HepG2 (cell line): ENCODE measurements at regions not wholly inside any gene's neighbourhood (a gene's known extent, or its start where the extent isn't known, plus 50 kb on each side); places are given as distances from the start of the nearest gene placed in this dataset.

Source experiments
- ATAC-seq: fragments of 200-7000 bp; cut with Tn5 transposase; 3 replicates; pipeline ENCODE4 v1.9.1; 2020; ENCODE audit warnings: mild to moderate bottlenecking, moderate library complexity
- BruUV-seq: library from RNA; stranded (reverse); fragments of 400-500 nt; replicated peaks from 2 replicates; lab custom pipeline; 2021; lab: Mats Ljungman, UMichigan
- CTCF ChIA-PET: fragments of 300-600 bp; formaldehyde crosslinking; extraction: SDS; loops from one replicate; lab custom pipeline; 2021; ENCODE audit warnings: low total read pairs, inconsistent platforms, low intra/inter-chr PET ratio; lab: Yijun Ruan, JAX
- POLR2A ChIA-PET: fragments of 350-600 bp; sonication (Branson Sonifier 250); formaldehyde crosslinking; loops from one replicate; lab custom pipeline; 2020; ENCODE audit warnings: antibody characterized with exemption, inconsistent platforms; lab: Yijun Ruan, JAX
- DNase-seq: peaks from one replicate; pipeline ENCODE4 v3.0.0-alpha.2; 2015; ENCODE audit warnings: low spot score
- FAIRE-seq: peaks from 3 replicates; lab custom pipeline; 2011; peaks lifted over from hg19 to GRCh38; lab: Jason Lieb, UNC
- H2AFZ ChIP-seq: one replicate; pipeline ENCODE4 v1.6.1; 2011; ENCODE audit warnings: low read length, inconsistent platforms
- H3K27ac ChIP-seq: fragments of 300-600 bp; 3 replicates; pipeline ENCODE4 v1.8.0; 2011; ENCODE audit warnings: mixed run types, mild to moderate bottlenecking, mixed read lengths, low read length, inconsistent platforms; ENCODE audit not compliant: insufficient read depth; ENCODE audit errors: extremely low read length
- H3K27me3 ChIP-seq, 2 experiments: fragments of 200-600 bp in 1 of 2; 2 replicates in 1 of 2; 3 replicates in 1 of 2; pipeline versions ENCODE4 v1.6.0 to v1.8.0; 2011; ENCODE audit warnings: low read length in 2 of 2, mild to moderate bottlenecking in 2 of 2, moderate library complexity in 2 of 2, inconsistent platforms in 1 of 2; ENCODE audit not compliant: insufficient read depth in 2 of 2, control insufficient read depth in 1 of 2
- H3K36me3 ChIP-seq, 2 experiments: fragments of 200-600 bp in 1 of 2; replicated peaks in 1 of 2; 2 replicates in 1 of 2; 3 replicates in 1 of 2; pipeline versions ENCODE4 v1.5.1 to v1.8.0; 2011; ENCODE audit warnings: low read length in 2 of 2, inconsistent platforms in 1 of 2; ENCODE audit not compliant: insufficient read depth in 2 of 2, control insufficient read depth in 1 of 2
- H3K4me1 ChIP-seq: 2 replicates; pipeline ENCODE4 v1.5.1; 2012; ENCODE audit warnings: low read length, inconsistent platforms; ENCODE audit not compliant: insufficient read depth
- H3K4me2 ChIP-seq: 2 replicates; pipeline ENCODE4 v1.6.0; 2011; ENCODE audit warnings: low read depth, low read length, inconsistent platforms
- H3K4me3 ChIP-seq, 3 experiments: fragments of 200-600 bp in 1 of 3; sonication (generic), shearing (Covaris generic) in 1 of 3; replicated peaks in 1 of 3; 2 replicates each; pipeline ENCODE4 v1.5.1; 2011 to 2016; ENCODE audit warnings: low read length in 3 of 3, inconsistent platforms in 2 of 3, low read depth in 2 of 3, mild to moderate bottlenecking in 2 of 3, control low read depth in 1 of 3, mixed read lengths in 1 of 3; ENCODE audit not compliant: insufficient read depth in 1 of 3
- H3K79me2 ChIP-seq: one replicate; pipeline ENCODE4 v1.6.1; 2011; ENCODE audit warnings: low read length, inconsistent platforms; ENCODE audit not compliant: insufficient read depth
- H3K9ac ChIP-seq: 2 replicates; pipeline ENCODE4 v1.6.0; 2011; ENCODE audit warnings: mild to moderate bottlenecking, low read depth, low read length, inconsistent platforms; ENCODE audit not compliant: insufficient read depth
- H3K9me3 ChIP-seq: 2 replicates; pipeline ENCODE4 v1.5.1; 2012; ENCODE audit warnings: mild to moderate bottlenecking, low read length
- H4K20me1 ChIP-seq: 2 replicates; pipeline ENCODE4 v1.6.0; 2011; ENCODE audit warnings: inconsistent platforms, mild to moderate bottlenecking, low read length, moderate library complexity; ENCODE audit not compliant: insufficient read depth
- ATF7 ChIP-seq, 2 experiments: fragments of 450-650 bp in 1 of 2; sonication (generic) in 1 of 2; formaldehyde crosslinking in 1 of 2; IDR thresholded peaks; 2 replicates each; pipeline versions ENCODE4 v1.4.0 to v1.6.1; 2016 to 2020; ENCODE audit warnings: antibody characterized with exemption in 1 of 2, mild to moderate bottlenecking in 1 of 2, missing genetic modification reagents in 1 of 2
- FOSL1 ChIP-seq: sonication (generic); formaldehyde crosslinking; IDR thresholded peaks from 2 replicates; pipeline ENCODE4 v1.9.0; 2021; ENCODE audit warnings: missing genetic modification reagents, borderline replicate concordance
- MTF2 ChIP-seq: sonication (generic); formaldehyde crosslinking; IDR thresholded peaks from 2 replicates; pipeline ENCODE4 v1.5.0; 2020; ENCODE audit warnings: missing genetic modification reagents, borderline replicate concordance
- TEAD2 ChIP-seq: sonication (generic); formaldehyde crosslinking; IDR thresholded peaks from 2 replicates; pipeline ENCODE4 v1.9.0; 2021; ENCODE audit warnings: missing genetic modification reagents
- ZNF33A ChIP-seq: sonication (generic); formaldehyde crosslinking; IDR thresholded peaks from 2 replicates; pipeline ENCODE4 v1.5.1; 2020; ENCODE audit warnings: missing genetic modification reagents, mild to moderate bottlenecking, moderate library complexity, borderline replicate concordance
- ZNF33B ChIP-seq: sonication (generic); formaldehyde crosslinking; IDR thresholded peaks from 2 replicates; pipeline ENCODE4 v1.5.1; 2020; ENCODE audit warnings: mild to moderate bottlenecking, missing genetic modification reagents
- ZNF644 ChIP-seq: IDR thresholded peaks from 2 replicates; pipeline ENCODE4 v1.6.1; 2016; ENCODE audit warnings: low read depth
- WGBS: methylation state at CpG from one replicate; pipeline ENCODE4 v1.1.6; 2017; ENCODE audit warnings: low lambda C conversion rate; 5-methylcytosine and 5-hydroxymethylcytosine counted together
- in situ Hi-C: cut with HindIII; loops from 2 replicates; pipeline ENCODE4 v1.10.0; 2017; ENCODE audit warnings: low pct_unique_long_range_greater_than_20kb; ENCODE audit not compliant: extremely low pct_ligation_motif_present
- intact Hi-C: fragments of 100-400 bp; cut with micrococcal nuclease; formaldehyde crosslinking; loops from one replicate; pipeline ENCODE4 v1.10.0; 2022; ENCODE audit not compliant: unreplicated experiment
- TF ChIP-seq, protein P1 (sequence below): sonication (generic); formaldehyde crosslinking; IDR thresholded peaks from 2 replicates; pipeline ENCODE4 v1.5.0; 2020; ENCODE audit warnings: missing genetic modification reagents, mild to moderate bottlenecking, borderline replicate concordance
- TF ChIP-seq, protein P2 (sequence below): sonication (generic); formaldehyde crosslinking; IDR thresholded peaks from 2 replicates; pipeline ENCODE4 v1.8.0; 2022; ENCODE audit warnings: low read depth, missing genetic modification reagents
- TF ChIP-seq, protein P3 (sequence below): sonication (generic); formaldehyde crosslinking; IDR thresholded peaks from 2 replicates; pipeline ENCODE4 v1.4.0; 2020; ENCODE audit warnings: mild to moderate bottlenecking, missing genetic modification reagents

DNA sequence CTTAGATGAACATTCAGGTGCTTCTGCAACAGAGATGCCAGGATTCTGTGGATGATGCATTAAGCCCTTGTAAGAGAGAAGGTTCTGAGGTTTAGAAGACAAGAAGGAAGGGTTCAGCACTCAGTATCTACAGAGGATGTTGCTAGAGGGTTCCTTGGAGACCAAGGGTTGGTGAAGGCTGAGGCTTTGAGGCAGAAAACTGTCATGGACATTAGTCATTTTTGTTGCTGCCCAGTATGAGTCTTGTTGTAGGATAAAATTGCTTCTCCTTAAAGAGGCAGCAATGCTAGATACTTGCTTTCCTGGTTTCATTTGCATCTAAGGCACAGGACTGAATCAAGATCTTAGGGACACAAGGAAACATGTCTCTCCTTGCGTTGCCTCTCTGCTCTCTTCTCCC, 319.4 kb upstream of the NFIA start (continued):
- TF ChIP-seq, protein P1, sequence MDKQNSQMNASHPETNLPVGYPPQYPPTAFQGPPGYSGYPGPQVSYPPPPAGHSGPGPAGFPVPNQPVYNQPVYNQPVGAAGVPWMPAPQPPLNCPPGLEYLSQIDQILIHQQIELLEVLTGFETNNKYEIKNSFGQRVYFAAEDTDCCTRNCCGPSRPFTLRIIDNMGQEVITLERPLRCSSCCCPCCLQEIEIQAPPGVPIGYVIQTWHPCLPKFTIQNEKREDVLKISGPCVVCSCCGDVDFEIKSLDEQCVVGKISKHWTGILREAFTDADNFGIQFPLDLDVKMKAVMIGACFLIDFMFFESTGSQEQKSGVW, result no peak
- TF ChIP-seq ZNF33B (CRISPR knock-in tag), result no peak
- TF ChIP-seq, protein P2, sequence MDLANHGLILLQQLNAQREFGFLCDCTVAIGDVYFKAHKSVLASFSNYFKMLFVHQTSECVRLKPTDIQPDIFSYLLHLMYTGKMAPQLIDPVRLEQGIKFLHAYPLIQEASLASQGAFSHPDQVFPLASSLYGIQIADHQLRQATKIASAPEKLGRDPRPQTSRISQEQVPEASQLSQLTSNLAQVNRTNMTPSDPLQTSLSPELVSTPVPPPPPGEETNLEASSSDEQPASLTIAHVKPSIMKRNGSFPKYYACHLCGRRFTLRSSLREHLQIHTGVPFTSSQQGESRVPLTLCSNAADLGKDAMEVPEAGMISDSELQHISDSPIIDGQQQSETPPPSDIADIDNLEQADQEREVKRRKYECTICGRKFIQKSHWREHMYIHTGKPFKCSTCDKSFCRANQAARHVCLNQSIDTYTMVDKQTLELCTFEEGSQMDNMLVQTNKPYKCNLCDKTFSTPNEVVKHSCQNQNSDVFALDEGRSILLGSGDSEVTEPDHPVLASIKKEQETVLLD (CRISPR knock-in tag), result no peak
- TF ChIP-seq, protein P3, sequence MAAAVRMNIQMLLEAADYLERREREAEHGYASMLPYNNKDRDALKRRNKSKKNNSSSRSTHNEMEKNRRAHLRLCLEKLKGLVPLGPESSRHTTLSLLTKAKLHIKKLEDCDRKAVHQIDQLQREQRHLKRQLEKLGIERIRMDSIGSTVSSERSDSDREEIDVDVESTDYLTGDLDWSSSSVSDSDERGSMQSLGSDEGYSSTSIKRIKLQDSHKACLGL (CRISPR knock-in tag), result no peak

DNA sequence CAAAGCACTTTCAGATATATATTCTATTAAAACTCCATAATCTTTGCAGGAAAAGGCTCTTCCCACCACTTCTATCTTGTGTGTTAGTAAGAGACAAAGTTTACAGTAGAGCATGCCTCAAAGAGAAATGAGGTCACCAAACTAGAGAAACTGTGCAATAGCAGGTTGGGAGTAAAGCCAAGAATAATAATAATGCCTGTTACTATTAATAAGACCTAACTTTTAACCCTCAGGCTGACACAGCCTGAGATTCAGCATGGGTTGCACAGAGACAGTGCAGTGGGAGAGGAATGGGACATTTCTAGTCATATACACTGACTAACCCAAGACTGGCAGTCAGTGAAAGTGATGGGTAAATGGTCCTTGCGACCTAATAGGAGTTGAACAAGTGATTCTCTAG, 320.2 kb upstream of the NFIA start:
- Histone ChIP-seq H3K79me2 (no peaks in the 10 kb centered on the region), H3K9ac (no peak overlapping the region), H3K36me3 (no peaks in the 10 kb centered on the region), H3K4me3 (no peak overlapping the region), H3K27ac (no peak overlapping the region), H3K27me3 (no peaks in the 10 kb centered on the region), H3K9me3 (no peaks in the 10 kb centered on the region), H3K4me1 (no peaks in the 10 kb centered on the region), H2AFZ (no peak overlapping the region), H3K4me2 (no peak overlapping the region), H4K20me1 (no peaks in the 10 kb centered on the region)
- BruUV-seq, result no TSS peak
- no peak for ATAC-seq
- TF ChIP-seq MTF2 (no peak), FOSL1 (CRISPR knock-in tag) (no peak), ATF7 (IDR thresholded peaks at IDR 0.05) (no peak), ATF7 (CRISPR knock-in tag; IDR thresholded peaks at IDR 0.05) (no peak), TEAD2 (CRISPR knock-in tag) (no peak), ZNF33A (no peak), ZNF644 (CRISPR knock-in tag) (no peak)
- ChIA-PET POLR2A (no interaction called here), CTCF (no interaction called here)
- no peak for FAIRE-seq
- DNase-seq, result no peak
- in situ Hi-C loops, result no loop called here
- 0% methylated on average over 1 of the region's 1 CpG for WGBS
- intact Hi-C loops, result loop anchor here (10.0 kb wide), 1 partner anchor 787 kb away; no protein-coding TSS in a partner anchor
